ENCODE measurements at regions not wholly inside any gene's neighbourhood (a gene's known extent, or its start where the extent isn't known, plus 50 kb on each side); places are given as distances from the start of the nearest gene placed in this dataset.
A peak's percentile ranks its signal among the peaks of the same experiment; 100 is the strongest.

DNA sequence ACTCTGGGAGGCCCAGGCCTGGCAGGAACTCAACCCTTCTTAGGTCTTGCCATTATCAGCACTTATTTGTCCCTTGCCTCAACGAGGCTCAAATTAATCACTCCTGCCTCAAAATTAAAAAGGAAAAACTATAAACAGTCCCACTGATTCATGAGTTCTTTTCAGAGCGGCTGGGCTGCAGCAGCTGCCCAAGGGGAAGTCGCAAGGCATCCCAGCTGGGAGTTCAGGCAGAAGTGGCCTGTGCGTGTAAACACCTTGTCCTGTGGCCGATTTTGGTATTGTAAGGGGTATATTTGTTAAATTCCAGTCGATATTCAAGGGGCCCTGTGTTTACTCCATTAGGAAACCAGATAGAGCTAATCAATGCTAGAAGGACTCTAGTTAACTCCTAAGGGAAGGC is 213.9 kb upstream of the CADM1 start:
- H3K27ac ChIP-seq = no peak overlapping the region
- H3K9me3 ChIP-seq = no peaks in the 10 kb centered on the region
- TF ChIP-seq CTCF (IDR thresholded peaks at IDR 0.05) (peak in 1 of 6 experiments; percentile 15), POLR2A (IDR thresholded peaks at IDR 0.05) (no peak)
- no peaks in the 10 kb centered on the region for H3K27me3 ChIP-seq
- H3K36me3 ChIP-seq = no peaks in the 10 kb centered on the region
- no peak overlapping the region for H3K4me3 ChIP-seq
- no peaks in the 10 kb centered on the region for H3K4me1 ChIP-seq
- DNase-seq = no peak

GRCh38 chr11:115716601-115717529 is 212.7 kb upstream of the CADM1 start:
- no peak for TF ChIP-seq POLR2A (IDR thresholded peaks at IDR 0.05)
- TF ChIP-seq CTCF (IDR thresholded peaks at IDR 0.05) = no peak
- H3K4me3 ChIP-seq = no peak overlapping the region
- no peak overlapping the region for H3K27ac ChIP-seq
- no peak for DNase-seq
- no peaks in the 10 kb centered on the region for H3K27me3 ChIP-seq
- H3K36me3 ChIP-seq = no peaks in the 10 kb centered on the region
- H3K9me3 ChIP-seq = no peaks in the 10 kb centered on the region
- H3K4me1 ChIP-seq = no peaks in the 10 kb centered on the region

DNA sequence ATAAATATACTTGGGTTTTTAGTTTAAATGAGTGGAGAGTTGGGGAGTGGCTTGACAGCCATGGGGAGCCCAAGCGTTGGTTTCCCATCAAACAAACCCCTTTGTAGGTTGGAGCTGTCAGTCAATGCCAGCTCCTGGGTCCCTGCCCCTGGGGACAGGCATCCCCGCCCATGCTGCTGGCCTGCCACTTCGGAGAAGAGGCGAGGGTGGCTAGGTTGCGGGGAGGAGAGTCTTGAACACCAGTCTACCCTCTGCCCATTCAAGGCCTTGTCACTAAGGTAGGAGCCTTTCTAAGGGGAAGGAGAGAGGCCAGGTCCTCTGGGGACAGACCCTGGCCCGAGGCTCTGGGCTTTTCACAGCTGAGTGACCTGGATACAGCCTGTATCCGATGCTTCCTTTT is 211.9 kb upstream of the CADM1 start:
- no peak overlapping the region for H3K4me3 ChIP-seq
- TF ChIP-seq POLR2A (IDR thresholded peaks at IDR 0.05) (no peak), CTCF (IDR thresholded peaks at IDR 0.05) (no peak)
- H3K27me3 ChIP-seq = no peaks in the 10 kb centered on the region
- no peak overlapping the region for H3K27ac ChIP-seq
- H3K9me3 ChIP-seq = no peaks in the 10 kb centered on the region
- H3K36me3 ChIP-seq = no peaks in the 10 kb centered on the region
- DNase-seq = no peak
- no peaks in the 10 kb centered on the region for H3K4me1 ChIP-seq

DNA sequence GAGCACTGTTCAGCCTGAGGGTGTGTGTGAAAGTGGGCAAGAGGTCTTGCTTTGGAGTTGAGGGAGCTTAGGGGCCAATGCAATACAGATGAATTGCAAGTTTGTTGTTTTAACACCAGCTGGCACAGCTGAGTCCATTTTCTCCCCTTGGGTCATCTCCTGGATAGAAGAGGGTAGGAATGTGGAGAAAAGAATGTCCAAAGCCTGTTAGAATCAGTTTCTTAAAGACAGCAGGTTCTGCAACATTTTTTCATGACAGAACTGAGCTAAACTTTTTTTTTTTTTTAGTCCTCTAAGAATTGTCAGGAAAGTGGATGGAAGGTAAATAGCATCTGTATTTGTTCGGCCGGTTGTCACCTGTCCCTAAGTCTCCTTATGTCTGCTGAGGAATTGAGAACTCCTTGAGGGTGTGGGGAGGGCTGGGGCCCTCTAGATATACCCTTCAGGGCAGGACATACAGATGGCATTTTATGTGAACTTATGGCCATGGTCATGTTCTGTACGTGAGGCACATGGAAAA is 211.1 kb upstream of the CADM1 start:
- Histone ChIP-seq H3K9me3 (no peaks in the 10 kb centered on the region), H3K36me3 (no peaks in the 10 kb centered on the region), H3K4me1 (no peaks in the 10 kb centered on the region), H3K4me3 (no peak overlapping the region), H3K27me3 (no peaks in the 10 kb centered on the region), H3K27ac (no peak overlapping the region)
- no peak for TF ChIP-seq POLR2A (IDR thresholded peaks at IDR 0.05)
- TF ChIP-seq CTCF (IDR thresholded peaks at IDR 0.05) = no peak
- DNase-seq = no peak

GRCh38 chr11:115712296-115712695 is 208.1 kb upstream of the CADM1 start:
- H3K4me1 ChIP-seq = no peaks in the 10 kb centered on the region
- H3K9me3 ChIP-seq = no peaks in the 10 kb centered on the region
- H3K27ac ChIP-seq = no peak overlapping the region
- no peaks in the 10 kb centered on the region for H3K27me3 ChIP-seq
- no peaks in the 10 kb centered on the region for H3K36me3 ChIP-seq
- TF ChIP-seq CTCF (IDR thresholded peaks at IDR 0.05) (no peak), POLR2A (IDR thresholded peaks at IDR 0.05) (no peak)
- no peak overlapping the region for H3K4me3 ChIP-seq
- DNase-seq = no peak
